DMS53 (cell line): ENCODE measurements at regions not wholly inside any gene's neighbourhood (a gene's known extent, or its start where the extent isn't known, plus 50 kb on each side); places are given as distances from the start of the nearest gene placed in this dataset.
"Not testable (repeated sequence)": the region's sequence is repeated elsewhere in the genome, so short reads cannot be mapped to it uniquely, and the experiment has no call there.

Experiments
- DNase-seq: peaks from one replicate; lab custom pipeline; 2025; lab: John Stamatoyannopoulos, UW

GRCh38 chr22:35183917-35184316, 73.4 kb upstream of the HMGXB4 start:
- DNase-seq = no peak

DNA sequence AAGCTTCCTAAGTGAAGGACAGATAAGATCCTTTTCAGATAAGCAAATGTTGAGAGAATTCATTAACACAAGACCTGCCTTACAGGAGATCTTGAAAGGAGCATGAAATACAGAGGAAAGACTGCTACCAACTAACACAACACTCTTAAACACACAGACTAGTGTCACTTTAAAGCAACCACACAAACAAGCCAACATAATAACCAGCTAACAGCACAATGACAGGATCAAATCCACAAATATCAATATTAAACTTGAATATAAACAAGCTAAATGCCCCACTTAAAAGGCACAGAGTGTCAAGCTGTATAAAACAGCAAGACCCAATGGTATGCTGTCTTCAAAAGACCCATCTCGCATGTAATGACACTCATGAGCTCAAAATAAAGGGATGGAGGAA, 70.8 kb upstream of the HMGXB4 start:
- DNase-seq = no peak

- not testable (repeated sequence) for DNase-seq
Observed at GRCh38 chr22:35188930-35189329, 68.4 kb upstream of the HMGXB4 start.

DNA sequence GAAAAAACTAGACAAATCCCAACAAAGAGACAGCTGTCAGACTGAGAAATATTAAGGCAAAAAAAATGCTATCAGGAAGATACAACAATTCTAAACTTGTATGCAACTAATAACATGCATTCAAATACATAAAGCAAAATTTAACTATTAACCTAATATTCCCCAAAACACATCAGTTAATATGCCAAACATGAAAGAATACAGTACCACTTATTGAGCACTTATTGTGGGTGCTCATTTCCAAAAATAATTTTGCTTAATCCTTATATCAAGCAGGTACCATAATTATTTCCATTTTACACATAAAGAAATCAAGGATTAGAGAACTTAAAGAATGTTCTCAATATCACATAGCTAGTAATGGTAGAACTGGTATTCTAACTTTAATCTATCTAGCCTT, 67.7 kb upstream of the HMGXB4 start:
- no peak for DNase-seq

- no peak for DNase-seq
Observed at GRCh38 chr22:35191412-35191811, 65.9 kb upstream of the HMGXB4 start.

- no peak for DNase-seq
Observed at GRCh38 chr22:35192129-35192918, 65.0 kb upstream of the HMGXB4 start.

DNA sequence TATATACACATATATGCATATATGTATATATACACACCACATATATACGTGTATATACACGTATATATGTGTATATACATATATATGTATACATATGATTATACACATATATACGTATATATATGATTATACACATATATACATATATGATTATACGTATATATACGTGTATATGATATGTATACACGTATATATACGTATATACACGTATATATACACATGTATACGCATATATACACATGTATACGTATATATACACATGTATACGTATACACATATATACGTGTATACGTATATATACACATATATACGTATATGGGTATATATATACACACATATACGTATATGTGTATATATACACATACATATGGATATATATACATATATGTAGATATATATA, 62.1 kb upstream of the HMGXB4 start:
- no peak for DNase-seq

DNA sequence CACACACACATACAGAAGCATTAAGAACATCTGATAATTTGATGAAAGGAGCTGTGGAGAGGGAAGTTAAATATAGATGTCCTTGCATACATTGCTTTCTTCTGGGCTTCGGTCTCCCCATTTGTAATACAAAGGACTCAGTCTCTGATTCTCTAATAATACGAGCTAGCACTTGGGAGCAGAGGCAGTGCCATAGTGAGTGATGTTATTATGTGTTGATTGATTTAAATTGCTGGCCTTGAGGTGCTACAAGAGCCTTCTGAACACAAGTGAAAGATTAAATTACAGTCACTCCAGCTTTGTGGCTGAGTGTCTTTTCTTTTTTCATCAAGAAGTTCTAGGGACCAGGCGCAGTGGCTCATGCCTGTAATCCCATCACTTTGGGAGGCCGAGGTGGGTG, 61.5 kb upstream of the HMGXB4 start:
- no peak for DNase-seq

DNA sequence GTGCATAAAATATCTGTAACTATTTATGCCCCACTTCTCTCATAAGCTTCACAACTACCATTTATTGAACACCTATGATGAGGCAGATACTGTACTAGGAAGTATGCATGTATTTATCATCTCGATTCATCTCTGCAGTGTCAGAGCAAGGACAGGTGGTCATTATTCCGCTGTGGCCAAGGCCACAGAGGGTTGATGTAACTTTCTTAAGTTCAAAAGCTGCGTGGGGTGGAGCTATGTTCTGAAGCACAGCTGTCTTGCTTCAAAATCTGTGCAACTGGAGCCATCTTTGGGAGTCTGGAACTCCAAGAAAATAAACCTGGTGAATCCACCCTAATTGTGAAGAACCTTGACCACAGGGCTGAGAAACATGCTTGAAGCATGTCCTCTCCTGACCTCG, 60.2 kb upstream of the HMGXB4 start:
- DNase-seq = no peak

DNA sequence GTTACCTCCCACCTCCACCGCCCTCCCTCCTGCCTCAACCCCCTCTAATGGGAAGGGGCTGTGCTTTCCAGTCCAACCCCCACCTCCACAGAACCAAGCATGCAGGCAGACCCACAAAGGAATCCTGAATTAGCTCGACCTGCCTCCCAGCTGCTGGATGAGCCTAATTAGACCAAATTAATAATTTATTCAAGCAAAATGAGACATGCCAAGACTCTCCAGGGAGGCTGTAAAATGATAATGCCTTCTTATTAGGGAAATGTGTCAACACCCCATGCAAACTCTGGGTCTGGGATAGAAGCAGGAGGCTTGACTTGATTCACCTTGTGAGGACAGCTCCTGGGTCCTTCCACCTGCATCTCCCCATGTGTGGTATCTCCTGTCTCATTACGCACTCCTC, 59.4 kb upstream of the HMGXB4 start:
- DNase-seq = no peak

DNA sequence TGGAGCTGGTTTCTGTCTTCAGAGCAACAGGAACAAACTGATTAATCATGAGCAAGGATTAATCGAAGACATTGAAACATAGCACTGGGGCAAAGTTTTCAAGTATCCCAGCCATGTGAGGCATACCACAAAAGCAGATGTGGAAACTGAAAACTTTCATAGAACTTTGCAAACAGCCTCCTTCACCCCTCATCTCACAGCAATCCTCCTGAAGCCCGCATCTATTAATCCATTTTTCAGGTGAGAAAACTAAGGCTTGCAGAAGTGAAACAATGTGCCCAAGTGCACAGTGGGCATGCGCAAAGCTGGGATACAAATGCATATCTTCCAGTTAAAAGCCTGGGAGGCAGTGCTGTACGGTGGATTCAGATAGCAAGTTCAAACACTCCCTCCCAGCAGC, 58.6 kb upstream of the HMGXB4 start:
- no peak for DNase-seq

DNA sequence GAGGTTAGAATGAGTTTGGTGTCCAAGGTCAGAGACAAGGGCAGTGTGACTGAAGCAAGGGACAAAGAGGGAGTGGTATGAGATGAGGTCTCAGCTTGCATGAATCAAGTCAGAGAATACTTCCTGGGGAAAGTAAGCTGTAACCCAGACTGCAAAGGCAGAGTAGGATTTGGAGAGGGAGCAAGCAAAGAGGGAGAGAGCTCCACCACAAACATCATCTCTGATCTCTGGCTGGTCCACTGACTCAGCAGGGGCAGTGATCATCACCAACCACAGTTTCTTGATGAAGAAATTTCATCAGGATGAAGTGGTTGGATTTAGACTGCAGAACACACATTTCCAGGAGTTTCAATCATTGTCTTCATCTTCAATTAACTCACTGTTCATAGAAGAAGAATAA, 54.9 kb upstream of the HMGXB4 start:
- no peak for DNase-seq

- no peak for DNase-seq
Observed at GRCh38 chr22:35203583-35203982, 53.7 kb upstream of the HMGXB4 start.

GRCh38 chr22:35204807-35205775, 52.2 kb upstream of the HMGXB4 start:
- no peak for DNase-seq

DNA sequence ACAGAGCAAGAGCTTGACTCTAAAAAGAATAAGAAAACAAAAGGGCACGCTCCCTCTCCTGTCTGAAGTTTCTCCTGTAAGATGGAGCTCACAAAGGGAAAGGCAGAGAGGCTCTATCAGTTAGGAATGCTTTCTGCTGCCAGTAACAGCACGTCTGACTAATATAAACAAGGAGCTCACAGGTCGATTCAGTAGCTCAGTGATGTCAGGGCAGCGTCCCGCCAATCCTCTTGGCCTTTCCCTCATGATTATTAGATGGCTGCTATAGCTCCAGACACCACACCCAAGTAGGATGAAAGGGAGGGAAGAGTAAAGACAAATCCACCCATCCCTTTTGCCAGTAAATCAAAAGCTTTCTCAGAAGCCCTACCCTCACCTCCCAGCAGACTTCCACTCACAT, 51.3 kb upstream of the HMGXB4 start:
- no peak for DNase-seq

GRCh38 chr22:35206889-35207288, 50.4 kb upstream of the HMGXB4 start:
- DNase-seq = no peak
